IMR-90 (cell line): ENCODE measurements at regions not wholly inside any gene's neighbourhood (a gene's known extent, or its start where the extent isn't known, plus 50 kb on each side); places are given as distances from the start of the nearest gene placed in this dataset.

Experiments used
- BHLHE40 ChIP-seq: fragments of 150-350 bp; IDR thresholded peaks from 2 replicates; pipeline ENCODE4 v1.6.1; 2016; ENCODE audit warnings: mild to moderate bottlenecking, low read depth, low read length
- CEBPB ChIP-seq: IDR thresholded peaks from 2 replicates; pipeline ENCODE4 v1.6.1; 2012; ENCODE audit warnings: low read depth, low read length, improper control_type of control experiment
- CTCF ChIP-seq: conservative IDR thresholded peaks from 2 replicates; pipeline ENCODE4 v1.5.1; 2012; ENCODE audit warnings: mild to moderate bottlenecking, low read depth, low read length, improper control_type of control experiment
- ELK1 ChIP-seq: fragments of 150-350 bp; IDR thresholded peaks from 2 replicates; pipeline ENCODE4 v1.6.1; 2016; ENCODE audit warnings: low read depth, mild to moderate bottlenecking, low read length, moderate library complexity, borderline replicate concordance
- FOS ChIP-seq: fragments of 150-350 bp; IDR thresholded peaks from 2 replicates; pipeline ENCODE4 v1.6.1; 2016; ENCODE audit warnings: low read depth, low read length
- MAFK ChIP-seq: IDR thresholded peaks from 2 replicates; pipeline ENCODE4 v1.6.1; 2012; ENCODE audit warnings: low read depth, low read length, improper control_type of control experiment
- MAZ ChIP-seq: IDR thresholded peaks from 2 replicates; pipeline ENCODE4 v1.6.1; 2012; ENCODE audit warnings: low read depth, mild to moderate bottlenecking, low read length, improper control_type of control experiment, moderate library complexity, borderline replicate concordance
- MXI1 ChIP-seq: IDR thresholded peaks from 2 replicates; pipeline ENCODE4 v1.6.1; 2012; ENCODE audit warnings: low read depth, mild to moderate bottlenecking, low read length, moderate library complexity, borderline replicate concordance
- POLR2A ChIP-seq: IDR thresholded peaks from 2 replicates; pipeline ENCODE4 v1.6.1; 2012; ENCODE audit warnings: mild to moderate bottlenecking, low read depth, low read length
- RAD21 ChIP-seq: IDR thresholded peaks from 2 replicates; pipeline ENCODE4 v1.6.1; 2012; ENCODE audit warnings: low read length, improper control_type of control experiment
- RCOR1 ChIP-seq: IDR thresholded peaks from 2 replicates; pipeline ENCODE4 v1.6.1; 2012; ENCODE audit warnings: mild to moderate bottlenecking, low read length, improper control_type of control experiment; ENCODE audit not compliant: insufficient replicate concordance
- RFX5 ChIP-seq: IDR thresholded peaks from 2 replicates; pipeline ENCODE4 v1.8.0; 2012; ENCODE audit warnings: low read depth, mild to moderate bottlenecking, low read length, moderate library complexity
- USF2 ChIP-seq: fragments of 150-350 bp; IDR thresholded peaks from 2 replicates; pipeline ENCODE4 v1.6.1; 2017; ENCODE audit warnings: mild to moderate bottlenecking, antibody characterized with exemption, low read length, low read depth

GRCh38 chr3:116984301-116984700, 274.7 kb downstream of the TUSC7 start:
- TF ChIP-seq FOS (no peak), CTCF (no peak), POLR2A (no peak), RFX5 (no peak), USF2 (no peak), BHLHE40 (no peak), MAFK (no peak), RAD21 (no peak), RCOR1 (no peak), MXI1 (no peak), CEBPB (no peak), MAZ (no peak), ELK1 (no peak)
